ENCODE measurements at regions not wholly inside any gene's neighbourhood (a gene's known extent, or its start where the extent isn't known, plus 50 kb on each side); places are given as distances from the start of the nearest gene placed in this dataset.

GRCh38 chr13:97727991-97728390, 225.5 kb upstream of the IPO5 start:
- TF ChIP-seq, protein P1, sequence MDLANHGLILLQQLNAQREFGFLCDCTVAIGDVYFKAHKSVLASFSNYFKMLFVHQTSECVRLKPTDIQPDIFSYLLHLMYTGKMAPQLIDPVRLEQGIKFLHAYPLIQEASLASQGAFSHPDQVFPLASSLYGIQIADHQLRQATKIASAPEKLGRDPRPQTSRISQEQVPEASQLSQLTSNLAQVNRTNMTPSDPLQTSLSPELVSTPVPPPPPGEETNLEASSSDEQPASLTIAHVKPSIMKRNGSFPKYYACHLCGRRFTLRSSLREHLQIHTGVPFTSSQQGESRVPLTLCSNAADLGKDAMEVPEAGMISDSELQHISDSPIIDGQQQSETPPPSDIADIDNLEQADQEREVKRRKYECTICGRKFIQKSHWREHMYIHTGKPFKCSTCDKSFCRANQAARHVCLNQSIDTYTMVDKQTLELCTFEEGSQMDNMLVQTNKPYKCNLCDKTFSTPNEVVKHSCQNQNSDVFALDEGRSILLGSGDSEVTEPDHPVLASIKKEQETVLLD (IDR thresholded peaks at IDR 0.05), result no peak
- TF ChIP-seq BCOR (IDR thresholded peaks at IDR 0.05) (no peak), ZNF407 (IDR thresholded peaks at IDR 0.05; ENCODE audit: low read depth) (no peak), ZKSCAN8 (CRISPR knock-in tag; IDR thresholded peaks at IDR 0.05) (no peak), ZNF3 (CRISPR knock-in tag; IDR thresholded peaks at IDR 0.05) (no peak), TAF7 (tag; IDR thresholded peaks at IDR 0.05) (no peak), ATF1 (CRISPR knock-in tag; IDR thresholded peaks at IDR 0.05) (no peak), ATF1 (tag; IDR thresholded peaks at IDR 0.05) (no peak), TAF1 (IDR thresholded peaks at IDR 0.05; ENCODE audit: control insufficient read depth, extremely low read depth, insufficient read depth, low read length, severe bottlenecking) (no peak)
- TF ChIP-seq, protein P2, sequence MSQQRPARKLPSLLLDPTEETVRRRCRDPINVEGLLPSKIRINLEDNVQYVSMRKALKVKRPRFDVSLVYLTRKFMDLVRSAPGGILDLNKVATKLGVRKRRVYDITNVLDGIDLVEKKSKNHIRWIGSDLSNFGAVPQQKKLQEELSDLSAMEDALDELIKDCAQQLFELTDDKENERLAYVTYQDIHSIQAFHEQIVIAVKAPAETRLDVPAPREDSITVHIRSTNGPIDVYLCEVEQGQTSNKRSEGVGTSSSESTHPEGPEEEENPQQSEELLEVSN (IDR thresholded peaks at IDR 0.05; ENCODE audit: borderline replicate concordance in 1 of 2, extremely low read depth in 1 of 2, insufficient read depth in 1 of 2, insufficient read length in 1 of 2, low read depth in 1 of 2, low read length in 1 of 2, poor library complexity in 1 of 2, severe bottlenecking in 1 of 2), result no peak

Measured in K562 (cell line).